HuH-7.5 (cell line): ENCODE measurements at regions not wholly inside any gene's neighbourhood (a gene's known extent, or its start where the extent isn't known, plus 50 kb on each side); places are given as distances from the start of the nearest gene placed in this dataset.
"Not testable (repeated sequence)": the region's sequence is repeated elsewhere in the genome, so short reads cannot be mapped to it uniquely, and the experiment has no call there.

Experiments
- DNase-seq: peaks from one replicate; pipeline ENCODE4 v3.0.0; 2011; ENCODE audit warnings: low spot score

- no peak for DNase-seq
These were observed 157.9 kb upstream of the NTRK2 start for GRCh38 chr9:84511651-84512050.

DNA sequence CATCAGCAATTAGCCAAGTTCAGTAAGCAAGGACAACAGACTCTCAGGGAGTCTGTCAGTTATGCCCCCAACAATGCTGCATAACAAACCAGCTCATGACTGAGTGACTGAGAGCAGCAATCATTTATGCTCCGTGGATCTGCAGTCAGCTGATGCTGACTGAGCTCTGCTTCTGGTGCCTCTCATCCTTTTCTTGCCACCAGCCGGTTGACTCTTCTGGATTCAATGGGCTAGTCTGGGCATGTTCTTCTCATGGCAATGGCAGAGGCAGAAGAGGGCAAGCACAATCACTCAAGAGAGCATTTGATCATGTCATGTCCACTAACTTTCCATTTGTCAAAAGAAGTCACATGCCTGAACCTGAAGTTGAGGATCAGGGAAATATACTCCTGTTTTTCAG is 157.0 kb upstream of the NTRK2 start:
- DNase-seq: no peak

GRCh38 chr9:84513473-84513872 is 156.1 kb upstream of the NTRK2 start:
- DNase-seq: no peak

GRCh38 chr9:84513979-84514378 is 155.6 kb upstream of the NTRK2 start:
- DNase-seq: no peak

DNA sequence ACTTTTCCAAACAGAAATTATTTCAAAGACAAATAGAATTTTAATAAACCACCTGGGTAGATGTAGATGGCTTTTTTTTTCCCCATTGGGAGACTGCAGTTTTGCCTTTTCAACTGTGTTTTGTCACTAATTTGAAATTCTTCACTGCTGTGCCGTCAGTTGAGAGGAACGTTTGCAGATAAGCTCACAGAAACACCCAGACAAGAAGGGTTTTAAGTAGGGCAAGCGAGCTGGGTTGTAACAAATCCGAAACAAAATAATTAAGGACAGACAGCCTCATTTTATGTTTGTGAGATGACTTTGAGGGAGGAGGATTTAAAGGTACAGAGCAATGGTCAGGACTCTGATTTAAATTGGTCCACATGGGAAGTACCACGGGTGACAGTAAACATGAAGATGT is 155.1 kb upstream of the NTRK2 start:
- DNase-seq: no peak

DNA sequence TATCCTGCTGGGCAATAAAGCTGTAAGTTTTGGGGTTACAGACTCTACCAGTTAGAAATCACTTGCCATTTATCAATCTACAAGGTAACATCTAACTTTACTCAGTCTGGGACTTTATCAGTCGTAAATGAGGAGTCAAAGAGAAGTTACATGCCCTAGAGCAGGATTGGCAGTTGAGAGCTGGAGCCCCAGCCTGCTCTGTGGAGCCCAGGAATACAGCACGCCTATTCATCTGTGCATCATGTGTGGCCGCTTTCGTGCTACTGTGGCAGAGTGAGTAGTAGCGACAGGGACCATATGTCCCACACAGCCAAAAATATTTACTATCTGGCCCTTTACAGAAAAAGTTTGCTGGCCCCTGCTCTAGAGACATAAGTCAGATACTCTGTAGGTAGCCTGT is 152.5 kb upstream of the NTRK2 start:
- no peak for DNase-seq

GRCh38 chr9:84519413-84519812 is 150.1 kb upstream of the NTRK2 start:
- no peak for DNase-seq

DNA sequence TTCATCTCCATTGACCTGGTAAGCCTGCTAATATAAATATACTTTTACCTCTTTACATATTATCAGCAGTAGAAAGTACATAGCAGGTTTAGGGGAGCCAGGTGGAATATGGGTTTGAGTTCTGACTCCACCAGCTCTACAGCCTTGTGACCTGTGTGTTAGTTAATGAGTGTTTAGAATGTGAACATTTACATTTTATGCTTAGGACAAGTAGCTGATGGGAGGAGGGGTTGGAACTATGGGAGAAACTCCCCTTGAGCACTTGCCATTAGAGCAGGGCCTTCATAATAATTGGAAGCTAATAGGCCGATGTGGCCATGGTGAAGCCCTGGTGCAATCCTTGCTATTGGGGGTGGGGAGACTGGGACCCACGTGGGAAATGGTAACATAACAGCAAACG is 148.3 kb upstream of the NTRK2 start:
- DNase-seq: no peak

DNA sequence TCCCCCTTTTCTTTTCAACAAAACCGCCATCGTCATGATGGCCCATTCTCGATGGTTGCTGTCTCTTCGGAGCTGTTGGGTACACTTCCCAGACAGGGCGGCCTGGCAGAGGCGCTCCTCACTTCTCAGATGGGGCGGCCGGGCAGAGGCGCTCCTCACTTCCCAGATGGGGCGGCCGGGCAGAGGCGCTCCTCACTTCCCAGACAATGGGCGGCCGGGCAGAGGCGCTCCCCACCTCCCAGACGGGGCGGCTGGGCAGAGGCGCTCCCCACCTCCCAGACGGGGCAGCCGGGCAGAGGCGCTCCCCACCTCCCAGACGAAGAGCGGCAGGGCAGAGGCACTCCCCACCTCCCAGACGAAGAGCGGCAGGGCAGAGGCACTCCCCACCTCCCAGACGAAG is 143.3 kb upstream of the NTRK2 start:
- not testable (repeated sequence) for DNase-seq

DNA sequence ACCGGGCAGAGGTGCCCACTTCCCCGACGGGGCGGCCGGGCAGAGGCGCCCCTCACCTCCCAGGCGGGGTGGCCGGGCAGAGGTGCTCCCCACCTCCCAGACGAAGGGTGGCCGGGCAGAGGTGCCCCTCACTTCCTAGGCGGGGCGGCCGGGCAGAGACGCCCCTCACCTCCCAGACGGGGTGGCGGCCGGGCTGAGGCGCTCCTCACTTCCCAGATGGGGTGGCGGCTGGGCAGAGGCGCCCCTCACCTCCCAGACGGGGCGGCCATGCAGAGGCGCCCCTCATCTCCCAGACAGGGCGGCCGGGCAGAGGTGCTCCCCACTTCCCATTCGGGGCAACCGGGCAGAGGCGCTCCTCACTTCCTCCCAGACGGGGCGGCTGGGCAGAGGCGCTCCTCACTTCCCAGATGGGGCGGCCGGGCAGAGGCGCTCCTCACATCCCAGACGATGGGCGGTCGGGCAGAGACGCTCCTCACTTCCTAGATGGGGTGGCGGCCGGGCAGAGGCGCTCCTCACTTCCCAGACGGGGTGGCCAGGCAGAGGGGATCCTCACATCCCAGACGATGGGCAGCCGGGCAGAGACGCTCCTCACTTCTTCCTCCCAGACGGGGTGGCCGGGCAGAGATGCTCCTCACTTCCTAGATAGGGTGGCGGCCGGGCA is 142.3 kb upstream of the NTRK2 start:
- not testable (repeated sequence) for DNase-seq

DNA sequence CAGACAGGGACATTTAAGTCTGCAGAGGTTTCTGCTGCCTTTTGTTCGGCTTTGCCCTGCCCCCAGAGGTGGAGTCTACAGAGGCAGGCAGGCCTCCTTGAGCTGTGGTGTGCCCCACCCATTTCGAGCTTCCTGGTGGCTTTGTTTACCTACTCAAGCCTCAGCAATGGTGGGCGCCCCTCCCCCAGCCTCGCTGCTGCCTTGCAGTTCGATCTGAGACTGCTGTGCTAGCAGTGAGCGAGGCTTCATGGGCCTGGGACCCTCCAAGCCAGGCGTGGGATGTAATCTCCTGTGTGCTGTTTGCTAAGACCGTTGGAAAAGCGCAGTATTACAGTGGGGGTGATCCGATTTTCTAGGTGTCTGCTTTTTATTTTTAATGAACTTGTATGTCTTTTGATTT is 133.6 kb upstream of the NTRK2 start:
- DNase-seq: not testable (repeated sequence)

DNA sequence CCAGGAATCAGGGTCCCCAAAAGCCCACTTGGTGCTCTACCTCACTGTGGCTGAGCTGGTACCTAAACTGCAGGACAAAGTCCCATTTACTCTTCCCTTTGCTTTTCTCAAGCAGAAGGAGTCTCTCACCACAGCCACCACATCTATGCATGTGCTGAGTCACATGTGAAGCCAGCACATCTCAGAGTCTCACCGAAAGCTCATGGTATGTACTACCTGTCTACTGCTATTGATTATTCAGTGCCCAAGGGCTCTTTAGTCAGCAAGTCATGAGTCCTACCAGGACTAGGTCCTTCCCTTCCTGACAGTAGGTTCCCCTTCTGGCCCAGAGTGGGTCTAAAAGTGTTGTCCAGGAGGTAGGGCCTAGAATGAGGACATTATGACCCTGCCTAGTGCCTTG is 130.7 kb upstream of the NTRK2 start:
- no peak for DNase-seq

GRCh38 chr9:84542554-84542953 is 127.0 kb upstream of the NTRK2 start:
- DNase-seq: no peak

GRCh38 chr9:84554069-84554664 is 115.4 kb upstream of the NTRK2 start:
- no peak for DNase-seq

GRCh38 chr9:84556556-84556955 is 113.0 kb upstream of the NTRK2 start:
- DNase-seq: no peak

DNA sequence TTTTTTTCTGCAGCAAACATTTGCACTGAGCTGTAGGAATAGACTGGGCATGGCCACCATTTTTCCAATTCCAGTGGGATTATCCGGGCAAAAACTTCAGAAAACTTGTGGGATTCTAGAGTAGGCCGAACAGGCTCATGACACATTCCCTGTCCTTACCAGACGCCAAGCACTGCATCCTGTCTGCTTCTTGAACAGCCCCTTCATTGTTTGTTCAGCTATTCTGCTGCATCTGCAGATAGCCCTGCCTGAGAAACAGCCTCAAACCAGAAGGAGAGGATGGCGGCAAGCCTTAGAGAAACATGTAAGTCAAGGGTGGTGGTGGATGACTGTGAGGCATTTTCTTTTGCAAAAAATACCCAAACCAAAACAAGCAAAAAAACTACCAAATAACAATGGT is 111.8 kb upstream of the NTRK2 start:
- DNase-seq: no peak

DNA sequence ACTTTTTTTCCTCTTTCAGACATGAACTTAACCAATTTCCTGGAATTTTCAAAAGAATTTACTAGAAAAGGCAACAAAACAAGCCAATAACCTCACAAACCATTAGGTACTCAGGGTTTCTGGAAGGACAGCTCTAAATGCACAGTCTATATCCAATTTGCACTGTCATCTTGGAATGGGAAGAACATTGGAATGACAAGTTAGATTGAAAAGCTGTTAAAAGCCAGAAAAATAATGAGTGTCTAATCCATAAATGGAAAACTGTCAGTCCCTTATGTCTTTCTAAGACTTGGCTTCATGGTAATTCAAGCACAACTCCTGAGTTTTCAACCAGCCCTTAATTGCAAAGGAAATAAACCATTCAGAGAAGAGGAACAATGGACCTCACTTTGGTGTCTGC is 105.8 kb upstream of the NTRK2 start:
- DNase-seq: no peak

DNA sequence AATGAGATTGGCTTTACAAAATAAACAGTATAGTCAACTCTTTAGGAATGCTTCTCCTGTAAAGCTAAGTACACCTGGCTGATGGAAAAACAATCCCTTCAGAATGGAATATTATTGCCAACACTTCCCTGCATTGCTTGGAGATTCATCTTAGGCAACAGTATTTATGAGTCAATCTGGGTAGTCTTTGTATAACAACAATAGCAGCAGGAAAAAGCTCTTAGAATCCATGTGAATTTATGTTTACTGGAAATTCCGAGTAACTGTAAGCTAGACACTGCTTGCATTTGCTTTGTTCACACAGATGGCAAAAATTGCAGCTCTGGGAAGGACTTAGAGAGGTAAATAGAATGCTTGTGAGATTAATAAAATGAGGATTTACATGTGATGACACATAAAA is 101.7 kb upstream of the NTRK2 start:
- DNase-seq: no peak

DNA sequence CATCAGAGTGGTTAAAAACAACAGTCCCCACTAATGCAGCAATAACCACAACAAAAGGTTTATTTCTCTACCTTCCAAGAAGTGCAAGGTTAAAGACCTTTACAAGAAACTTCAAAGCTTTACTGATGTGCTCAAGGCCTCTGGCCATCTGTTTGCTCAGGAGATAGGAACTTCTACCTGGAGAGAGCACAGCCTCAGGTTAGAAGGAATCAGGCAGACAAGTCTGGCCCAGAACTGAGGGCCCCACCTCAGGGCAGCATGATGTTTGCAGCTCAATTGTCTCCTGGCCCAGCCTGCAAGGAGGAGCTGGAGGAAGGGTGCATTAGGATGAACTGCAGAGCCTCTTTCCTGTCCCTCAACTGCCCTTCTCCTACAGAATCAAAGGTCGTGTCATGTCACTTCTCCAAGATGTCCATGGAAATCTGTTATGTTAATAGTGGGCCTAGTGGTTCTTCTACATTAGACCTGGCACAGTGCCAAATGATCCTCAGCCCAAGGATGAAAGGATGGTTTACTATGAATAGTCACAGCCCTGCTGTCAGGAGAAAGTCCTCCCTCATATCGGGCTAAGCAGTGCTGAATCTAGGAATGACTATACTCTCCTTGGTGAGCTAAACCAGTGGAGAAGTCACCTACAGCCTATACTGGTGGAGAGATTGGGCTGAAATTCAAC is 98.9 kb upstream of the NTRK2 start:
- DNase-seq: no peak

DNA sequence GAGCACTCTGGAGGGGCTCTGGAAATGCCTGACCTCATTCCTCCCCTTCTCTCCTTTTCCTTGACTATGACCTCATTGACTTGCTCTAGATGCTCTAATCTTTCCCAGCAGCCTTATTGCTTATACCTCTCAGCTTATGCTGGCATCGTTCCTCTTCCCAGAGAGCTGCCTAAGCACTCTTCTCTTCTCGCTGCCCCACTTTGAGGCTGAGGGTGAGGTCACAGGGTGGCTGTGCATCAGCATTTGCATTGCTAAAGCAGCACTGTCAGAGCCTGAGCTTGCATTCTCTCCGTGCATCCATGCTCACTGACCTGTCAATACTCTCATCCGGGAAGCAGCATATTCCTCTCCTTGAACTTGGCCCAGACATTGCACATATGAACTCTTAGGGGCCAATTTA is 96.4 kb upstream of the NTRK2 start:
- no peak for DNase-seq

DNA sequence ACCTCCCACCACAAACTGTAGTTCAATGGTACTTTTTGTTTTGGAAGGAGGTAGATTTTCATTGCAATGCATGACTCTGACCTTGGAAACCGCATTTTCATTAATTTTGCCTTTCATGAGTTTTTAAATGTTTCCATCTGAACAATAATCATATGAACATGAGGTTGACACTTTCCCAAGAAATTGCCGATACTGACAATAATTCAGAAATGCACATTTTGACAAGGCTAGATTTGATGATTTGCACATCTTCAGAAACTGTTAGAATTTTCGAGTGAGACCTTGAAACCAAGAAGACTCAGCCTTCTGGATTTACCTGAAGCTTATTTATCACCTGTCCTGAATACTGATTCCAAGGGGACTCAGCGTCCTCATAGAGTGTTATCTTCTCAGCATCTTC is 93.8 kb upstream of the NTRK2 start:
- DNase-seq: no peak

- no peak for DNase-seq
These were observed 85.7 kb upstream of the NTRK2 start for GRCh38 chr9:84583866-84584265.

GRCh38 chr9:84586662-84587061 is 82.9 kb upstream of the NTRK2 start:
- DNase-seq: no peak

DNA sequence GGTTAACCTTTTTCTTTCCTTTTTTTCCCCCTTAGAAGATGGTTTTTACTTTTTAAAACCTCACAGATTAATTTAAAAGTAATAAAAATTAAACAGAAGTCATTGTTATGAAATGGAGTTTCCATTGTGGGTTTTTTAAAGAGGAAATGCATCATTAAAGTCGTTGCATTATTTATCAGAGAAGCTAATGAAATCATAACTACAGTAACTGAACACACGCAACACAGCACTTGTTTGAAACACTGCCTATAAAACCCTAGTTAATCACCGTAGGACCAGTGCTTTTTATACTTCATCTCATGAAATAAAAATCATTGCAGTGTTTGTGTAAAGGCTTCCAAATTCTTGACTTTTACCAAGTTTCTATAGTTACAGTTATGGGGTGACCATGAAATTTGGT is 82.4 kb upstream of the NTRK2 start:
- no peak for DNase-seq
